GM10266 (cell line): ENCODE measurements at regions not wholly inside any gene's neighbourhood (a gene's known extent, or its start where the extent isn't known, plus 50 kb on each side); places are given as distances from the start of the nearest gene placed in this dataset.

Source experiments
- DNase-seq: peaks from one replicate; pipeline ENCODE4 v3.0.0; 2012; ENCODE audit errors: extremely low spot score
- TF ChIP-seq, protein P1 (sequence below): IDR thresholded peaks from 2 replicates; pipeline ENCODE4 v1.5.1; 2012; ENCODE audit warnings: mild to moderate bottlenecking, low read depth; ENCODE audit not compliant: control insufficient read depth, insufficient read depth; ENCODE audit errors: missing control alignments

DNA sequence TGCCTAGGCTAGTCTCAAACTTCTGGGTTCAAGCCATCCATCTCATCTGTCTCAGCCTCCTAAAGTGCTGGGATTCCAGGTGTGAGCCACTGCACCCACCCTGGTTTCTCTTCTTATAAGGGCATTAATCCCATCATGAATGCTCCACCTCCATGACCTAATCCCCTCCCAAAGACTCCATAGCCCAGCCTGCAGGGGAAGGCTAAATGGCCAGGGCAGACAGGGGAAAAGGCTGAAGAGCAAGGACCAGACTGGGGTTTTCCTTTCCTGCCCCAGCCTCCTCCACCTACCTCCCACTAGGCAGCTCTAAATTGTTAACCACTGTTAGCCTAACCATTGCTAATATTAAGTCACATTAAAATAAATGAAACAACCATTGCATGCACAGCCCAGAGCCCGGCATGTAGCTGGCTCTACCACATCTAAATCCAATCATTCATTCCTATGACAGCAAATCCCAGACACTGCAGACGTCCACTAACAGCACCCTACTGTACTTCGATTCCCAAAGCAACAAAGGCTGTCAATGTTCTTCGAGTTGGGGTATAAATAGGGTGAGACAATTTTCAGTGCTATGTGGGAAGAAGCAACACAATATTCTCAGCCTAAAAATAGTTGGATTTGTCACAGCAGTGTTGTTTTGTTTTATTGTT lies 243.2 kb upstream of the ARID1B start:
- TF ChIP-seq, protein P1, sequence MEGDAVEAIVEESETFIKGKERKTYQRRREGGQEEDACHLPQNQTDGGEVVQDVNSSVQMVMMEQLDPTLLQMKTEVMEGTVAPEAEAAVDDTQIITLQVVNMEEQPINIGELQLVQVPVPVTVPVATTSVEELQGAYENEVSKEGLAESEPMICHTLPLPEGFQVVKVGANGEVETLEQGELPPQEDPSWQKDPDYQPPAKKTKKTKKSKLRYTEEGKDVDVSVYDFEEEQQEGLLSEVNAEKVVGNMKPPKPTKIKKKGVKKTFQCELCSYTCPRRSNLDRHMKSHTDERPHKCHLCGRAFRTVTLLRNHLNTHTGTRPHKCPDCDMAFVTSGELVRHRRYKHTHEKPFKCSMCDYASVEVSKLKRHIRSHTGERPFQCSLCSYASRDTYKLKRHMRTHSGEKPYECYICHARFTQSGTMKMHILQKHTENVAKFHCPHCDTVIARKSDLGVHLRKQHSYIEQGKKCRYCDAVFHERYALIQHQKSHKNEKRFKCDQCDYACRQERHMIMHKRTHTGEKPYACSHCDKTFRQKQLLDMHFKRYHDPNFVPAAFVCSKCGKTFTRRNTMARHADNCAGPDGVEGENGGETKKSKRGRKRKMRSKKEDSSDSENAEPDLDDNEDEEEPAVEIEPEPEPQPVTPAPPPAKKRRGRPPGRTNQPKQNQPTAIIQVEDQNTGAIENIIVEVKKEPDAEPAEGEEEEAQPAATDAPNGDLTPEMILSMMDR: no peak
- no peak for DNase-seq

DNA sequence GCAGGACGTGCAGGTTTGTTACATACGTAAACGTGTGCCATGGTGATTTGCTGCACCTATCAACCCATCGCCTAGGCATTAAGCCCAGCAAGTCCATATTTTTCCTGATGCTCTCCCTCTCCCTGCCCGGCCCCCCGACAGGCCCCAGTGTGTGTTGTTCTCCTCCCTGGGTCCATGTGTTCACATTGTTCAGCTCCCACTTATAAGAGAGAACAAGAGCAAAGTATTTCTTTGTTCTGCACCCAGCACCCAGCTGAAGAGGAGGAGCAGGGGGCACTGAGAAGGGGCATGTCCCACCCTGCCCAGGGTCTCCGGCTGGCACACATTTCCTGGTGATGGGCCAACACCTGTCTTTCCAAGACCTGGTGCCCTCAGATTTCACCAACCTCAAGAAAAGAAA lies 251.1 kb upstream of the ARID1B start:
- no peak for DNase-seq
- TF ChIP-seq, protein P1: no peak

- TF ChIP-seq, protein P1: no peak
- no peak for DNase-seq
Observed at GRCh38 chr6:156525541-156525940, 251.6 kb upstream of the ARID1B start.

GRCh38 chr6:156519940-156520339 lies 257.2 kb upstream of the ARID1B start:
- TF ChIP-seq, protein P1: no peak
- DNase-seq: no peak

GRCh38 chr6:156517088-156517487 lies 260.1 kb upstream of the ARID1B start:
- TF ChIP-seq, protein P1: no peak
- DNase-seq: no peak

DNA sequence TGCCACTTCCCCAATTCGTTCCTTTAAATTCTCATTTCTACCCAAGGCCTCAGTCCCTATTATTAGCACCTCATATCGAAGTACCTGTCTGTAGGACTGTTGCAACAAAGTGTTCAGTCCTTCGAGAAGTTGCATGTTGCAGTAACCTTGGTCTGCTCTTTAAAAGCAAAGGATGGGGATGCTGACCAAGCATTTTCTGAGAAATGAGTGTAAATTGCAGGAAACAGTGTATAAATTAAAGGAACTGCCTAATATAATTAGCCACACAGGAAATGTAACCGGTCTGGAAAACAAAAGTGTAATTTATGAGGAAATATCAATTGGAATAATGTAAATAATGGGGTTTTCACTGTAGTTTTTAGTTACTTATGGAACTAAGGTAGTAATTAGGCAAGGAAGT lies 261.9 kb upstream of the ARID1B start:
- no peak for DNase-seq
- TF ChIP-seq, protein P1: no peak

DNA sequence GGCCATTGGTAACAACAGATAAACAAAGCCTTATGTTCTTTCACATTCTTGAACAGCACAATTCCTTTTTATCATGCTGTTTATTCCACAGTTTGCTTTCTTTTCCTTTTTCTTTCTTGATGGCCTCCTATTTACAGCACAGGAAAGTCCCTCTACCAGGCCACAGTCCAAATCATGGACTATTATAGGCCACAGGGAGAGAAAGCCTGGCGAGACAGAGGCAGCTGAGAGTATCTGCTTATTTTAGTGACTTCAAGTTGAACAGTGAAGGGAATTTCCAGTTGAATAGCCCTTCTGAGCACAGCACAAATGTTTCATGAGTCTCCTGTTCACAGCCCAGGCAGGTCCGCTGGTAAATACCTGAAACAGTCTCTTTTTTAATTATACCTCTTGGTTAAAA lies 263.7 kb upstream of the ARID1B start:
- no peak for DNase-seq
- TF ChIP-seq, protein P1: no peak
